Cardiac fibroblast (primary cell): ENCODE measurements at regions not wholly inside any gene's neighbourhood (a gene's known extent, or its start where the extent isn't known, plus 50 kb on each side); places are given as distances from the start of the nearest gene placed in this dataset.
A peak's percentile ranks its signal among the peaks of the same experiment; 100 is the strongest.
"Not testable (repeated sequence)": the region's sequence is repeated elsewhere in the genome, so short reads cannot be mapped to it uniquely, and the experiment has no call there.

ENCODE experiments used
- DNase-seq, 2 donors: peaks; one replicate each; pipeline versions ENCODE4 v3.0.0 to v3.0.0-alpha.2; 2010; ENCODE audit warnings: low read depth in 2 of 2
- H3K4me3 ChIP-seq, 2 donors: replicated peaks in 1 of 2; 1 replicate in 1 of 2; 2 replicates in 1 of 2; pipeline ENCODE4 v1.5.1; 2011; ENCODE audit warnings: low read depth in 2 of 2, low read length in 2 of 2, mild to moderate bottlenecking in 2 of 2, moderate library complexity in 1 of 2
- TF ChIP-seq, protein P1 (sequence below): IDR thresholded peaks from one replicate; pipeline ENCODE4 v1.5.1; 2011; ENCODE audit warnings: low read depth, mild to moderate bottlenecking, low read length, inconsistent platforms

DNA sequence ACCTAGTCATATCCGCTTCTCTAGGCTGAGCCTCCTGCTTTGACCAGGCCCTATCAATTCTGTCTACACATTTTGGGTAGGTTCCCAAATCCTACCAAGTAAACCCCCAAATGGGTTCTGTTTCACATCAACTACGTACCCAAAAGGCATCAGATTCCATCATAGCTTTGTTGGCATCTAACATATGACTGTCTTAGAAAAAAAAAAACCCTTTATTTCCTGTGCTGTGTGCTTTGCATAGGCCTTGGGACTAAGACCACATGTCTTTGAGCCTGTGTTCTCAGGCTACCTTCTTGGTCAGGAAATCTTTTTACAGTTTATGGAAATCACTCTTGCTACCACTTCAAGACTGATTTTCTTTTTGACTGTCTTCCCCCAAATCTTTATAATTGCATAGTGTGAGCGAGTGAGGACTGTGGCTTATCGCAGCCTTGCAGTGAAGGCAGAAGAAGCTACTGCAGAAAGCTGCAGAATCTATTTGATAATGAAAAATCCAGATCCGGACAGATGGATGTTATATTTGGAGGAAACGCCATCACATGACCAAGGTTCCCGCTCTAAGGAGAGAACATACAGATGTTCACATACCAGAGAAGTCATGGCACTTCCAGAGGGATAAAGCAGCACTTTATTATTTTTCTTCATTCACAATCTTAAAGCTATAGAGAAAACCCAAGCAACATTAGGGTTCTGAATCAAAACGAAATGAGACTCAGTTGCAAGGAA lies 111.2 kb downstream of the EOMES start:
- H3K4me3 ChIP-seq: no peak overlapping the region
- TF ChIP-seq, protein P1, sequence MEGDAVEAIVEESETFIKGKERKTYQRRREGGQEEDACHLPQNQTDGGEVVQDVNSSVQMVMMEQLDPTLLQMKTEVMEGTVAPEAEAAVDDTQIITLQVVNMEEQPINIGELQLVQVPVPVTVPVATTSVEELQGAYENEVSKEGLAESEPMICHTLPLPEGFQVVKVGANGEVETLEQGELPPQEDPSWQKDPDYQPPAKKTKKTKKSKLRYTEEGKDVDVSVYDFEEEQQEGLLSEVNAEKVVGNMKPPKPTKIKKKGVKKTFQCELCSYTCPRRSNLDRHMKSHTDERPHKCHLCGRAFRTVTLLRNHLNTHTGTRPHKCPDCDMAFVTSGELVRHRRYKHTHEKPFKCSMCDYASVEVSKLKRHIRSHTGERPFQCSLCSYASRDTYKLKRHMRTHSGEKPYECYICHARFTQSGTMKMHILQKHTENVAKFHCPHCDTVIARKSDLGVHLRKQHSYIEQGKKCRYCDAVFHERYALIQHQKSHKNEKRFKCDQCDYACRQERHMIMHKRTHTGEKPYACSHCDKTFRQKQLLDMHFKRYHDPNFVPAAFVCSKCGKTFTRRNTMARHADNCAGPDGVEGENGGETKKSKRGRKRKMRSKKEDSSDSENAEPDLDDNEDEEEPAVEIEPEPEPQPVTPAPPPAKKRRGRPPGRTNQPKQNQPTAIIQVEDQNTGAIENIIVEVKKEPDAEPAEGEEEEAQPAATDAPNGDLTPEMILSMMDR: no peak
- peak; percentile 59 to 67 for DNase-seq

DNA sequence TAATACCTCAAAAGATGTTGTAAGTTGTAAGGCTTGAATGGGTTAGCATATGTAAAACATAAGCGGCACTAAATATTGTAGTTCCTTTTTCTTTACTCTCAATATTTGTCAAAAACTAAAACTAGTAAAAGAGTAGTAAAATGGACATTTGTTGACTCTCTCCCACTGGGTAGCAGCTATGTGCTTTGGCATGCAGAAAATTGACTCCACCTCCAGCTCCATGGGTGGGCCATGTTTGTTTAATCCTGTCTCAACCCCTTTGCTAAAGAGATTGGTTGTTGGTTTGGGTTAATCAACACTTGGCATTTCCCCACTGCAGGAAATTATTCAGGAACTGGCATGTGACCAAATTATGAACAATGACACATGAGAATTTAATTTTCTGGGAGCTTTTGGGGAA lies 114.8 kb downstream of the EOMES start:
- no peak overlapping the region for H3K4me3 ChIP-seq
- peak; percentile 58 to 67 for DNase-seq
- TF ChIP-seq, protein P1: no peak

DNA sequence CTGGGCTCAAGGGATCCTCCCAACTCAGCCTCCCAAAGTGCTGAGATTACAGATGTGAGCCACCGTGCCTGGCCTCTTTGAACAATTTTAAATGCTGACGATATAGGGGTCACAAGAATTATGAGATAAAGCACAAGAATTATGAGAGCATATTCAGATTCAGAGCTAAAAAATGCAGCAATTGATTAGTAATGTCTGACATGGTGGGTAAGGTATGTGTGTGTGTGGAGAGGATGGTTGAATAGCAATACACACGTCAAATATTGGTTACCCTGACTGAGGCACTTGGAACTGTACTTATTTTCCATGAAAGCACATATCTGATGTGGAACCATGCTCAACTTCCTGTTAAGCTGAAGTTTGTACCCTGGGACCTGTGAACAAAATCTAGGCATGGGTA lies 115.6 kb downstream of the EOMES start:
- peak in 1 of 2 donors; percentile 78 for DNase-seq
- TF ChIP-seq, protein P1: no peak
- no peak overlapping the region for H3K4me3 ChIP-seq

DNA sequence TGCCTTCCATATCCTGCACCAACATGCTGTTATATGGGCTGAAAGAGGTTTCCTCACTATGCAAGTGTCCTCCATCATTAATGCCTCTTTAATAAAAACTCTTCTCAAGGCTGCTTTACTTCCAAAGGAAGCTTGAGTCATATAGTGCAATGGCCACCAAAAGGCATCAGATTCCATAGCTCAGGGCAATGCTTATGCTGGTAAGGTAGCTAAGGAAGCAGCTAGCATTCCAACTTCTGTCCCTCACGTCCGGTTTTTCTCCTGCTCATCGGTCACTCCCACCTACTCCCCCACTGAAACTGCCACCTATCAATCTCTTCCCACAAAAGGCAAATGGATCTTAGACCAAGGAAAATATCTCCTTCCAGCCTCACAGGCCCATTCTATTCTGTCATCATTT lies 117.1 kb upstream of the SLC4A7 start:
- DNase-seq, H3K4me3 ChIP-seq: not testable (repeated sequence)

DNA sequence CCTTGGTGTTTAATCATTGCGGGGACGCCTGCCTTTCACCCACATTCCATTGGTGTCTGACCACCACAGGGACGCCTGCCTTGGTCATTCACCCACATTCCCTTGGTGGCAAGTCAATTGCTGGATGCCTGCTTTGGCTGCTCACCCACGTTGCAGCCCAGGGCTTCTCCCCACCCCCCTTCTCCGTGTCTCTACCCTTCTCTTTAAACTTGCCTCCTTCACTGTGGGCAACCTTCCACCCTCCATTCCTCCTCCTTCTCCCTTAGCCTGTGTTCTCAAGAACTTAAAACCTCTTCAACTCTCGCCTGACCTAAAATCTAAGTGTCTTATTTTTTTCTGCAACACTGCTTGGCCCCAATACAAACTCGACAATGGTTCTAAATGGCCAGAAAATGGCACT lies 115.6 kb upstream of the SLC4A7 start:
- not testable (repeated sequence) for H3K4me3 ChIP-seq, DNase-seq

DNA sequence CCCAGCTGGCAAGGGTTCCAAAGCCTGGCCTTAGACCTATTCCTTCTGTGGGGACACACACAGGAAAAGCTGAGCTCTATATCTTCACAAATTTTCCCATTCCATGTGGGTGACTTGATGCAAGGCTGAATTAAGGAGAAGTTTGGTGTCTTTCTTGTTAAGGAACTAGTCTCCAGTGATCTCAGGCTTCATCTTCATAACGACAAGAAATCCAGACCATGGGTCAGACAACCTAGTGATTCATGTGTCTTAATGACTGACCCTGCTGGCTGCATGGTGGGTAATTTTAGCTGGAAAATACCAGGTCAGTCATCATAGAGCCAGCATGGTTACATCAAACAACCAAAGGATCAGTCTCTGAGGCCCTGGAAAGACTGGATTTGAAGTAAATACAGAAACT lies 112.7 kb upstream of the SLC4A7 start:
- H3K4me3 ChIP-seq: no peak overlapping the region
- DNase-seq: peak in 1 of 2 donors; percentile 79
- TF ChIP-seq, protein P1: no peak

DNA sequence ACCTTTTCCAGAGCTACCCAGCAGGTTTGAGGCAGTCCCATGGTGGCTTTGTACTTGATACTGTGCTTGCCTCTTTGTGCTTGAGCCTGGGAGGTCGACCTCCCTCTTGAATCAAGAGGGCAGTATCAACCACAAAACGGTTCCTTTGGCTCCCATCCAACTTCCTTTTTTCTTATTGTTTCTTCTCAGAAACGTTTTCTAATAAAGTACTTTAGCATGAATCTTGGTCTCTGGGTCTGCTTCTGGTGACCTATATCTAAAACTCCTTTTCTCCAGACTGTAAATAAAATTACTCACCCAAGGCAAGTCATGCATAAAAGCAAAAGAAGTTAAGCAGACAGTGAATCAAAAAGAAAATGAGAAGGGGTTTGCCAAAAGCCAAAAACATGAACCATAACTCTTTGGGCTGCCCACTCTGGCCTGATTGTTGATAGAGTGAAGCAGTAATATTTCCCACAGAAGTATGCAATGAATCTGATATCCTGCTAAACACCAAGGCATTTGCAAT lies 112.2 kb upstream of the SLC4A7 start:
- peak; percentile 48 to 70 for DNase-seq

More for the DNA sequence above, 112.2 kb upstream of the SLC4A7 start:
- TF ChIP-seq, protein P1: no peak
- H3K4me3 ChIP-seq: no peak overlapping the region
